HCT116 (cell line): ENCODE measurements at regions not wholly inside any gene's neighbourhood (a gene's known extent, or its start where the extent isn't known, plus 50 kb on each side); places are given as distances from the start of the nearest gene placed in this dataset.

Experiments used
- ATAC-seq: fragments of 200-7000 bp; cut with Tn5 transposase; 2 replicates; pipeline ENCODE4 v1.9.1; 2020; ENCODE audit warnings: mild to moderate bottlenecking, moderate library complexity
- BruUV-seq: library from RNA; stranded (reverse); fragments of 400-500 nt; replicated peaks from 2 replicates; lab custom pipeline; 2021; lab: Mats Ljungman, UMichigan
- CTCF ChIA-PET: fragments of 300-600 bp; sonication (Branson Sonifier 250); formaldehyde crosslinking; loops from one replicate; lab custom pipeline; 2021; ENCODE audit warnings: antibody characterized with exemption; lab: Charles Lee
- POLR2A ChIA-PET: fragments of 300-600, 350-600 bp; sonication (Branson Sonifier 250); formaldehyde crosslinking; loops from one replicate; lab custom pipeline; 2021; ENCODE audit warnings: antibody characterized with exemption; lab: Charles Lee
- RAD21 ChIA-PET, 2 experiments: fragments of 300-600 bp; sonication (Branson Sonifier 250); formaldehyde crosslinking; loops; one replicate each; lab custom pipeline; 2023; ENCODE audit warnings: low total read pairs in 2 of 2; ENCODE audit not compliant: uncharacterized antibody in 2 of 2, unreplicated experiment in 2 of 2, low non-redundant PET in 1 of 2; lab: Charles Lee
- DNase-seq: peaks from one replicate; pipeline ENCODE4 v3.0.0-alpha.2; 2010; ENCODE audit warnings: low read depth, low spot score
- H2AFZ ChIP-seq: fragments of 200-600 bp; shearing (Covaris generic), sonication (generic); 2 replicates; pipeline ENCODE4 v1.6.1; 2017; ENCODE audit warnings: low read depth, mixed run types, mixed read lengths, antibody characterized with exemption, low read length; ENCODE audit not compliant: poor library complexity, severe bottlenecking
- H3K27ac ChIP-seq: 2 replicates; pipeline ENCODE4 v1.5.1; 2012; ENCODE audit warnings: low read depth, low read length
- H3K27me3 ChIP-seq: fragments of 200-600 bp; sonication (generic); 2 replicates; pipeline ENCODE4 v1.6.1; 2016; ENCODE audit warnings: mixed run types, low read length, mixed read lengths; ENCODE audit not compliant: insufficient read depth
- H3K36me3 ChIP-seq, 2 experiments: fragments of 200-500 bp in 1 of 2; fragments of 200-600 bp in 1 of 2; sonication (Bioruptor generic) in 1 of 2; sonication (generic) in 1 of 2; 2 replicates each; pipeline versions ENCODE4 v1.5.1 to v1.6.1; 2014 to 2016; ENCODE audit warnings: low read length in 2 of 2, inconsistent platforms in 1 of 2, mixed read lengths in 1 of 2, mixed run types in 1 of 2; ENCODE audit not compliant: insufficient read depth in 2 of 2, control insufficient read depth in 1 of 2
- H3K4me1 ChIP-seq, 2 experiments: fragments of 200-600 bp in 1 of 2; sonication (generic) in 1 of 2; 2 replicates each; pipeline versions ENCODE4 v1.5.1 to v1.6.1; 2012 to 2017; ENCODE audit warnings: low read length in 2 of 2, inconsistent platforms in 1 of 2, mild to moderate bottlenecking in 1 of 2, mixed read lengths in 1 of 2, mixed run types in 1 of 2, moderate library complexity in 1 of 2; ENCODE audit not compliant: insufficient read depth in 2 of 2, control insufficient read depth in 1 of 2
- H3K4me2 ChIP-seq: fragments of 200-600 bp; sonication (generic); 2 replicates; pipeline ENCODE4 v1.6.1; 2017; ENCODE audit warnings: mixed run types, low read length, mixed read lengths
- H3K4me3 ChIP-seq, 2 experiments: fragments of 200-600 bp in 1 of 2; sonication (generic) in 1 of 2; replicated peaks in 1 of 2; 2 replicates each; pipeline ENCODE4 v1.5.1; 2011 to 2016; ENCODE audit warnings: low read length in 2 of 2, control low read depth in 1 of 2, low read depth in 1 of 2, mild to moderate bottlenecking in 1 of 2, mixed read lengths in 1 of 2, mixed run types in 1 of 2
- H3K79me2 ChIP-seq: fragments of 200-600 bp; sonication (generic); 2 replicates; pipeline ENCODE4 v1.6.1; 2017; ENCODE audit warnings: mild to moderate bottlenecking, mixed run types, low read length, moderate library complexity, mixed read lengths; ENCODE audit not compliant: insufficient read depth
- H3K9ac ChIP-seq: fragments of 200-600 bp; sonication (generic); 2 replicates; pipeline ENCODE4 v1.6.1; 2016; ENCODE audit warnings: low read length, mixed read lengths
- H3K9me2 ChIP-seq: fragments of 200-600 bp; sonication (generic), shearing (Covaris generic); 2 replicates; pipeline ENCODE4 v1.6.1; 2017; ENCODE audit warnings: mixed run types, mild to moderate bottlenecking, moderate library complexity; ENCODE audit not compliant: insufficient read depth
- H3K9me3 ChIP-seq, 2 experiments: fragments of 200-500 bp in 1 of 2; fragments of 200-600 bp in 1 of 2; sonication (Bioruptor generic) in 1 of 2; sonication (generic) in 1 of 2; 2 replicates each; pipeline ENCODE4 v1.6.1; 2014 to 2017; ENCODE audit warnings: low read length in 2 of 2, mixed read lengths in 2 of 2, inconsistent platforms in 1 of 2, low read depth in 1 of 2, mild to moderate bottlenecking in 1 of 2, mixed run types in 1 of 2, moderate library complexity in 1 of 2; ENCODE audit not compliant: control insufficient read depth in 1 of 2, insufficient read depth in 1 of 2
- H4K20me1 ChIP-seq: fragments of 200-600 bp; sonication (generic), shearing (Covaris generic); 2 replicates; pipeline ENCODE4 v1.6.1; 2017; ENCODE audit warnings: mixed run types, mild to moderate bottlenecking, moderate library complexity; ENCODE audit not compliant: insufficient read depth
- ATF3 ChIP-seq: IDR thresholded peaks from 2 replicates; pipeline ENCODE4 v1.6.1; 2012
- CBX3 ChIP-seq: IDR thresholded peaks from 2 replicates; pipeline ENCODE4 v1.6.1; 2012; ENCODE audit warnings: low read depth
- CEBPB ChIP-seq: IDR thresholded peaks from 2 replicates; pipeline ENCODE4 v1.6.1; 2012; ENCODE audit warnings: low read depth
- CTCF ChIP-seq, 3 experiments: fragments of 200-600 bp in 1 of 3; sonication (generic) in 1 of 3; IDR thresholded peaks in 2 of 3; conservative IDR thresholded peaks in 1 of 3; 2 replicates each; pipeline ENCODE4 v1.5.1; 2012 to 2017; ENCODE audit warnings: low read depth in 2 of 3, low read length in 2 of 3, antibody characterized with exemption in 1 of 3, borderline replicate concordance in 1 of 3, control low read depth in 1 of 3, mild to moderate bottlenecking in 1 of 3, mixed read lengths in 1 of 3, mixed run types in 1 of 3, moderate library complexity in 1 of 3; ENCODE audit not compliant: insufficient read depth in 1 of 3
- EGR1 ChIP-seq: IDR thresholded peaks from 2 replicates; pipeline ENCODE4 v1.6.1; 2012; ENCODE audit warnings: low read depth
- ELF1 ChIP-seq: IDR thresholded peaks from 2 replicates; pipeline ENCODE4 v1.6.1; 2012; ENCODE audit warnings: low read depth, borderline replicate concordance
- EZH2 ChIP-seq: fragments of 200-600 bp; sonication (generic); IDR thresholded peaks from 2 replicates; pipeline ENCODE4 v1.6.1; 2017; ENCODE audit warnings: antibody characterized with exemption, mixed run types
- JUND ChIP-seq: IDR thresholded peaks from 2 replicates; pipeline ENCODE4 v1.6.1; 2012
- MAX ChIP-seq: IDR thresholded peaks from 2 replicates; pipeline ENCODE4 v1.6.1; 2012
- POLR2A ChIP-seq: IDR thresholded peaks from 2 replicates; pipeline ENCODE4 v1.7.0; 2011; ENCODE audit warnings: borderline replicate concordance; ENCODE audit not compliant: insufficient read depth, insufficient read length; ENCODE audit errors: extremely low read depth
- POLR2AphosphoS5 ChIP-seq: IDR thresholded peaks from 2 replicates; pipeline ENCODE4 v1.6.1; 2011; ENCODE audit warnings: mild to moderate bottlenecking, low read depth, low read length, moderate library complexity
- RAD21 ChIP-seq: IDR thresholded peaks from 2 replicates; pipeline ENCODE4 v1.6.1; 2012; ENCODE audit warnings: low read depth, mild to moderate bottlenecking
- REST ChIP-seq: IDR thresholded peaks from 2 replicates; pipeline ENCODE4 v1.6.1; 2012; ENCODE audit warnings: low read depth
- SIN3A ChIP-seq: IDR thresholded peaks from 2 replicates; pipeline ENCODE4 v1.6.1; 2012; ENCODE audit warnings: low read depth
- SP1 ChIP-seq: IDR thresholded peaks from 2 replicates; pipeline ENCODE4 v1.6.1; 2012; ENCODE audit warnings: low read depth
- SRF ChIP-seq: IDR thresholded peaks from 2 replicates; pipeline ENCODE4 v1.6.1; 2012; ENCODE audit warnings: low read depth
- ZBTB33 ChIP-seq: IDR thresholded peaks from 2 replicates; pipeline ENCODE4 v1.6.1; 2011; ENCODE audit warnings: mild to moderate bottlenecking, low read length, moderate library complexity; ENCODE audit not compliant: insufficient replicate concordance; ENCODE audit errors: extremely low read depth
- ZFX ChIP-seq: fragments of 450-650 bp; IDR thresholded peaks from 2 replicates; pipeline ENCODE4 v1.6.1; 2017
- intact Hi-C: fragments of 100-400 bp; cut with micrococcal nuclease; formaldehyde crosslinking; loops from 2 replicates; pipeline ENCODE4 v1.10.0; 2022

GRCh38 chr18:78271790-78272189 lies 707.8 kb upstream of the SALL3 start:
- Histone ChIP-seq H3K9me3 (peaks cover 21 to 37% of the 10 kb centered on the region in 2 experiments; a peak in 2 of 4 replicates), H3K27ac (no peak overlapping the region), H3K79me2 (no peaks in the 10 kb centered on the region), H3K4me3 (no peak overlapping the region), H3K27me3 (no peaks in the 10 kb centered on the region), H3K9ac (no peak overlapping the region), H3K36me3 (no peaks in the 10 kb centered on the region), H2AFZ (no peak overlapping the region), H3K4me1 (no peaks in the 10 kb centered on the region), H4K20me1 (no peaks in the 10 kb centered on the region), H3K4me2 (no peak overlapping the region), H3K9me2 (no peaks in the 10 kb centered on the region)
- intact Hi-C loops: no loop called here
- RAD21 ChIA-PET: no interaction called here
- POLR2A ChIA-PET: no interaction called here
- BruUV-seq: no TSS peak
- CTCF ChIA-PET: no interaction called here
- no peak for ATAC-seq
- TF ChIP-seq JUND (no peak), SP1 (no peak), ATF3 (no peak), POLR2AphosphoS5 (no peak), CBX3 (no peak), MAX (no peak), CEBPB (no peak), CTCF (IDR thresholded peaks at IDR 0.05 in 2 of 3, conservative IDR thresholded peaks at IDR 0.05 in 1 of 3; ENCODE audit: borderline replicate concordance in 1 of 3, insufficient read depth in 1 of 3, low read depth in 2 of 3, low read length in 2 of 3) (no peak), ZFX (no peak), REST (no peak), POLR2A (no peak), ZBTB33 (no peak), RAD21 (no peak), EGR1 (no peak), EZH2 (no peak), SRF (no peak), ELF1 (no peak), SIN3A (no peak)
- DNase-seq: no peak
